GM13977 (cell line): ENCODE measurements at regions not wholly inside any gene's neighbourhood (a gene's known extent, or its start where the extent isn't known, plus 50 kb on each side); places are given as distances from the start of the nearest gene placed in this dataset.

ENCODE experiments used
- DNase-seq: peaks from one replicate; pipeline ENCODE4 v3.0.0; 2012; ENCODE audit warnings: low spot score
- CTCF ChIP-seq: IDR thresholded peaks from 2 replicates; pipeline ENCODE4 v1.5.1; 2012; ENCODE audit warnings: mild to moderate bottlenecking, control low read depth; ENCODE audit not compliant: insufficient read depth; ENCODE audit errors: extremely low read depth, missing control alignments
- in situ Hi-C: fragments of 300-500 bp; cut with MboI; formaldehyde crosslinking; loops from one replicate; pipeline ENCODE4 v1.12.0; 2022; ENCODE audit warnings: low sequenced_read_pairs, low pct_unique_long_range_greater_than_20kb, mixed read lengths, inconsistent platforms; ENCODE audit not compliant: unreplicated experiment

- no peak for TF ChIP-seq CTCF
- DNase-seq = no peak
- in situ Hi-C loops = no loop called here
These were observed 98.9 kb upstream of the SPRED1 start for GRCh38 chr15:38153781-38154180.

GRCh38 chr15:38154255-38154654 lies 98.4 kb upstream of the SPRED1 start:
- DNase-seq = no peak
- TF ChIP-seq CTCF = no peak
- in situ Hi-C loops = no loop called here

- no peak for DNase-seq
- TF ChIP-seq CTCF = no peak
- in situ Hi-C loops = no loop called here
These were observed 97.8 kb upstream of the SPRED1 start for GRCh38 chr15:38154837-38155236.

- DNase-seq = no peak
These were observed 89.0 kb upstream of the SPRED1 start for GRCh38 chr15:38163658-38164057.

GRCh38 chr15:38164061-38164460 lies 88.6 kb upstream of the SPRED1 start:
- in situ Hi-C loops = no loop called here
- DNase-seq = no peak
- TF ChIP-seq CTCF = no peak

More at GRCh38 chr15:38163658-38164057, 89.0 kb upstream of the SPRED1 start:
- in situ Hi-C loops = no loop called here
- TF ChIP-seq CTCF = no peak

GRCh38 chr15:38164507-38164906 lies 88.1 kb upstream of the SPRED1 start:
- no peak for DNase-seq
- in situ Hi-C loops = no loop called here
- TF ChIP-seq CTCF = no peak

- TF ChIP-seq CTCF = no peak
- in situ Hi-C loops = no loop called here
These were observed 84.1 kb upstream of the SPRED1 start for GRCh38 chr15:38168467-38169070.

More at GRCh38 chr15:38168467-38169070, 84.1 kb upstream of the SPRED1 start:
- DNase-seq = no peak
